ENCODE measurements at regions not wholly inside any gene's neighbourhood (a gene's known extent, or its start where the extent isn't known, plus 50 kb on each side); places are given as distances from the start of the nearest gene placed in this dataset.
"Not testable (repeated sequence)": the region's sequence is repeated elsewhere in the genome, so short reads cannot be mapped to it uniquely, and the experiment has no call there.

DNA sequence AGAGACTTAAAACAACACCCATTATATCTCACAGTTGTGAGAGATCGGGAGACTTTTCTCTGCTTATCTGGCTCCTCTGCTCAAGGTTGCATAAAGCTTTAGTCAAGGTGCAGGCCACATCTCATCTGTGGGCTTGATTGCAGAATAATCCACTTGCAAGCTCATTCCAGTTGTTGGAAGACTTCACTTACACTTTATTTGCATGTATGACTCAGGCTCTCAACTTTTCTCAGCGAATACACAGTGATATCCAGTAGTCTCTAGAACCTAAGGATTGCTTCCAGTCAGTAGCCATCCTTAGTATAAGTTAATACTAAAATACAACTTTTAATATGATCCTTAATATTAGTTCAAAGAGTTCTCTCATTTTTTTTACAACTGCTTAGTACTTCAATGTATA, 435.5 kb upstream of the NRG3 start (continued):
- no peak for TF ChIP-seq TAF7 (optimal IDR thresholded peaks at IDR 0.05; ENCODE audit: borderline replicate concordance, low read depth, low read length)
- no peak for TF ChIP-seq TBP (IDR thresholded peaks at IDR 0.05; ENCODE audit: low read depth, low read length)

DNA sequence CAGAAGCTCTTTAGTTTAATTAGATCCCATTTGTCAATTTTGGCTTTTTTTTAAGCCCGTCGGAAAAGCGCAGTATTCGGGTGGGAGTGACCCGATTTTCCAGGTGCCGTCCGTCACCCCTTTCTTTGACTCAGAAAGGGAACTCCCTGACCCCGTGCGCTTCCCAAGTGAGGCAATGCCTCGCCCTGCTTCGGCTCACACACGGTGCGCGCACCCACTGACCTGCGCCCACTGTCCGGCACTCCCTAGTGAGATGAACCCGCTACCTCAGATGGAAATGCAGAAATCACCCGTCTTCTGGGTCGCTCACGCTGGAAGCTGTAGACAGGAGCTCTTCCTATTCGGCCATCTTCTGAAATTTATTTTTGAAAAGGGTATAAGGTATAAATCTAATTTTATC, 433.4 kb upstream of the NRG3 start:
- H3K27ac ChIP-seq (ENCODE audit: low read depth, low read length); H3K4me2 ChIP-seq (ENCODE audit: insufficient read depth in 1 of 2, low read depth in 2 of 2, low read length in 2 of 2); H3K4me3 ChIP-seq (ENCODE audit: extremely low read depth in 1 of 4, insufficient read depth in 2 of 4, low read depth in 3 of 4, low read length in 4 of 4); H3K9ac ChIP-seq (replicated peaks in 1 of 4; ENCODE audit: extremely low read depth in 1 of 4, low read depth in 3 of 4, low read length in 3 of 4); DNase-seq (ENCODE audit: low read depth in 1 of 2, low spot score in 2 of 2); H3K23me2 ChIP-seq (ENCODE audit: low read depth, low read length); FAIRE-seq; H4K91ac ChIP-seq (replicated peaks; ENCODE audit: insufficient read length, low read length); H3K79me1 ChIP-seq (ENCODE audit: low read depth, low read length); H4K20me1 ChIP-seq (replicated peaks in 1 of 2; ENCODE audit: control insufficient read depth in 1 of 2, insufficient read depth in 2 of 2, low read length in 2 of 2); H4K8ac ChIP-seq (ENCODE audit: extremely low read depth, insufficient read depth, low read length); H2AK5ac ChIP-seq (ENCODE audit: low read depth, low read length); H4K5ac ChIP-seq (ENCODE audit: insufficient read length, low read depth, low read length); H2BK120ac ChIP-seq (replicated peaks; ENCODE audit: low read depth, low read length); H3K36me3 ChIP-seq (ENCODE audit: control insufficient read depth in 2 of 4, insufficient read depth in 4 of 4, low read length in 3 of 4); H3K27me3 ChIP-seq (replicated peaks in 1 of 4; ENCODE audit: control insufficient read depth in 3 of 4, extremely low read depth in 1 of 4, insufficient read depth in 3 of 4, low read length in 3 of 4); H3K18ac ChIP-seq (ENCODE audit: extremely low read depth, low read length); H2BK15ac ChIP-seq (ENCODE audit: low read length); POLR2A ChIA-PET (ENCODE audit: partially characterized antibody); H3K9me3 ChIP-seq (ENCODE audit: insufficient read depth in 2 of 2, low read depth in 1 of 2, low read length in 1 of 2); H3K14ac ChIP-seq (ENCODE audit: insufficient read length); H3K79me2 ChIP-seq (ENCODE audit: control insufficient read depth in 1 of 2, insufficient read depth in 2 of 2, low read length in 2 of 2); H3K4ac ChIP-seq (replicated peaks; ENCODE audit: insufficient read length, low read depth, low read length); H3K4me1 ChIP-seq (replicated peaks in 1 of 4; ENCODE audit: control insufficient read depth in 3 of 4, insufficient read depth in 4 of 4, low read length in 3 of 4); H3K56ac ChIP-seq (replicated peaks; ENCODE audit: insufficient read length, low read depth, low read length); H2BK20ac ChIP-seq (ENCODE audit: low read length); CTCF ChIA-PET (ENCODE audit: partially characterized antibody); H3K23ac ChIP-seq (ENCODE audit: insufficient read length); H2BK5ac ChIP-seq (ENCODE audit: low read depth, low read length); H2AFZ ChIP-seq (ENCODE audit: low read length); H2BK12ac ChIP-seq (ENCODE audit: low read depth, low read length): not testable (repeated sequence)
- 78% methylated on average over 13 of the region's 21 CpGs; no CpG with 5 or more reads in 1 of the 2 experiments for WGBS, 2 experiments (ENCODE audit: extremely low coverage in 1 of 2, insufficient coverage in 1 of 2, insufficient read length in 1 of 2, insufficient replicate concordance in 2 of 2, low coverage in 1 of 2, low lambda C conversion rate in 2 of 2, missing lambda C conversion rate in 1 of 2)
